D341Med (cell line): ENCODE measurements at regions not wholly inside any gene's neighbourhood (a gene's known extent, or its start where the extent isn't known, plus 50 kb on each side); places are given as distances from the start of the nearest gene placed in this dataset.
A peak's percentile ranks its signal among the peaks of the same experiment; 100 is the strongest.
"Not testable (repeated sequence)": the region's sequence is repeated elsewhere in the genome, so short reads cannot be mapped to it uniquely, and the experiment has no call there.

Experiments
- DNase-seq: peaks from one replicate; pipeline ENCODE4 v3.0.0; 2012; ENCODE audit warnings: low spot score

DNA sequence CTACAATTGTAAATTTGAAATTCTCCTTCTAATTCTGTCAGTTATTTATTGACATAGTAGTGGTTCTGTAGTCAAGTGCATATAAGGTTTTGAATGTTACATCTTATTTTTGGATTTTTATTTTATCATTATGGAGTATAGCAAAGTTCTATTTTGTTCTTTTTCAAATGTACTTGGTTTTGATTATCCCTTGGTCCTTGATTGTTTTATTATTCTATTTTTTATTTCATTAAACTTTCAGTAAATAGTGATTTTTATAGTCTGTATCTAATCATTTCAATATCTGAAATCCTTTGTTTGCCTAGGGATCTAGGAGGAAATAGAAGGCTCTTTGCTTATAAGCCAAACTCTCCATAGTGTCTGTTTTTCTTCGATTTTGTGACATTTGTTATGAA lies 87.8 kb downstream of the HFE start:
- no peak for DNase-seq

DNA sequence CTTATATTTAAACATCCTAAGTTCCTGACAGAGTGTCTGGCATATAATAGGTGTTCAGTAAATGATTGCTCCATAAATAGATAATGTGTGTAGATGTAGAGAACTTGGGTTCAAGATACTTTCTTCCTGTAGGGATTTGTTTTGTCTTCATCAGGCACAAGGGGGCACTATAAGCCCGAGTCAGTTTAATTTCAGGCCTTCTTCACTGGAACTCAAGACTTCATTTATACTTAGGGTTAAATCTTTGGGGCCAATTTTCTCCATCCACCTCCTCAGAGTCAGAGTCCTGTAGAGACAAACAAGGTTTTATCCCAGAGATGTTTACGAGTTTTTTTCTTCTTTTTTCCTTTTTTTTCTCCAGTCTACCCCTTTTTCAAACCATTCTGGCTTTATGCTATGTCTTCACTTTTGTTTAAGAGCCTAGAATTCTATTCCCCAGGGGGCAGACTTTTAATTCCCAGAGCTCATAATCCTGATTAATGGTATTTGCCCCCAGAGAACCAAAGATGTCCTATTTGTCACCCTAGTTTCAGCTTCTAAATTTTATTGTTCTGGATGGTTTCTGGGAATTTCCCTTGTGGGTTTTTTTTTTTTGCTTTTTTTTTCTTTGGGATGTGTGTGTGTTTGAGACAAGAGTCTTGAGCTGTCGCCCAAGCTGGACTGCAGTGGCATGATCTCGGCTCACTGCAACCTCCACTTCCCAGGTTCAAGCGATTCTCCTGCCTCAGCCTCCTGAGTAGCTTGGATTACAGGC lies 88.4 kb downstream of the HFE start:
- peak; percentile 54 for DNase-seq

GRCh38 chr6:26179675-26180074 lies 92.4 kb downstream of the HFE start:
- DNase-seq, result no peak

- no peak for DNase-seq
Observed at GRCh38 chr6:26180346-26180745, 93.1 kb downstream of the HFE start.

DNA sequence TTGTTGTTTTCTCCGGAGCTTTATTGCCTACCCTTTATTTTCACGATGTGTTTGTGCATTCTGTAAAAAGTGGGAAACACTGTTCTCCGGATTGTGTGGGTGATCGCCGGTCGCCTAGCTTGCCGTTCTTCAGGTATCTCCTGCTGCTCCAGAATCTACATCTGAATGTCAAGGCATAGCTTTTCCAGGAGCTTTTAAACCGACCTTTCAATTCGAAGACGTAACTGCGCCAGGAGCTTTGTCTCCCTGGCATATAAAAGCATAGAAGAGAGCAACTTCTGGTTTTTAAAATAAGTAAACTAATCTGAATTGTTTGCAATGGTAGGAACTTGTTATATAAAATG lies 96.0 kb downstream of the HFE start:
- DNase-seq, result no peak

- no peak for DNase-seq
Observed at GRCh38 chr6:26183581-26184366, 96.5 kb downstream of the HFE start.

DNA sequence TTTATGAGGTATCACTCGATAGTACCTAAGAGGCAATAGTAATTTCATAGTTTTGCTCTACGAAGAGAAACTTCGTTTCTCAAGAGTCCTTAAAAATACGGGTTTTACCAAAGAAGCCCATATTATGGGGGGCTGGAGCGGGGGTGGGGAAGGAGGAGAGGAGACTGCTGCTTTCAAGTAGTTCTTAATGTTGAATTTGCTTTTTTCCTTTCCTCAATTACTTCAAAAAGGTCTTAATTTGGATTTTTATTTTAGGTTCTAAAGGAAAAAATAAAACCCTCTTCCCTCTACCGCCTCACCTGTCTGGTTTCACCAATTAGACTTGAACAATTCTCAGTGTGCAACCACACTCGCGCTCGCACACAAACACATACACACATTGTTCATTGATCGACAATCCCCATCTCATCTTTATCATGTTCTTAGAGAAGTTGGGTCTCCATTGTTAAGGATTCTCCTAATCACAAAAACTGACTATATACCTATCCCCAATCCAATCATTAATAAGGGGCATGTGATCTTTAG lies 97.2 kb downstream of the HFE start:
- DNase-seq, result no peak

DNA sequence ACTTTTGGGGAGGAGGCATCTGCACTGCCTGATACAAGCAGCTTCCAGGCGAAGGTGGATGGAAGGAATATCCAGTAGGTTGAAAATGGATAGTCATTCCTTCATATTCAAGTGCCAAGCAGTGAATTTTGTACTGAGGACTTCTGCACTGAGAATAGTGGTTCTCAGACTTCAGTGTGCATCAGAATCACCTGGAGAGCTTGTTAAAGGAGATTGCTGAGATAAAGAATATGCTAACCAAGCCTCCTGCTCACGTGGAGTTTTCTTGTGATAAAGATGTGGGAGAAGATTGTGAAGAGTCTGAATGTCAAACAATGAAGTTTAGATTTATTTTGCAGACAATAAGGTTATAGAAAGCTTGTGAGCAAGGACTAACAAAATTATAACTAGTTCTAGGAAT lies 97.8 kb downstream of the HFE start:
- DNase-seq, result no peak

GRCh38 chr6:26185802-26186201 lies 98.6 kb downstream of the HFE start:
- DNase-seq, result no peak

- DNase-seq, result no peak
Observed at GRCh38 chr6:26186652-26187051, 99.4 kb downstream of the HFE start.

- DNase-seq, result no peak
Observed at GRCh38 chr6:26187292-26187691, 100.1 kb downstream of the HFE start.

- no peak for DNase-seq
Observed at GRCh38 chr6:26187981-26188635, 100.9 kb downstream of the HFE start.

GRCh38 chr6:26191512-26191911 lies 104.3 kb downstream of the HFE start:
- DNase-seq, result not testable (repeated sequence)

GRCh38 chr6:26193467-26194328 lies 106.5 kb downstream of the HFE start:
- DNase-seq, result no peak

DNA sequence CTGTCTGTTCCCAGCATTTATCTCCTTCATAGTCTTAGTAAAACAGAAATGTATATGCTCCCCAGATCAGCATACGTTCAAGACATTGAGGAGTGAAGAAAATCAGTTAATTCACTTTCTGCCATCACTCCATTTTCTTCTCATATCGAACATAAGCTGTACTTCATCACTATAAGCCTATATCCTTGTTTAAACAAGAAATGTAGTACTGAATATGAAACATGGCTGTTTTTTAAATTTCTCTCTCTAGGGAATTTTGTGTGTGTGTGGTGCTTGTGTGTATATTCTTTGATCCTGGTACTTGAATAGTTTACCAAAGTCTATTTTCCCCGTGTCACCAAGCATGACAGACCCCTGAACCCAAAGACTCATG lies 107.1 kb downstream of the HFE start:
- no peak for DNase-seq

GRCh38 chr6:26194816-26195375 lies 107.7 kb downstream of the HFE start:
- no peak for DNase-seq

GRCh38 chr6:26195376-26195923 lies 108.2 kb downstream of the HFE start:
- peak; percentile 75 for DNase-seq

DNA sequence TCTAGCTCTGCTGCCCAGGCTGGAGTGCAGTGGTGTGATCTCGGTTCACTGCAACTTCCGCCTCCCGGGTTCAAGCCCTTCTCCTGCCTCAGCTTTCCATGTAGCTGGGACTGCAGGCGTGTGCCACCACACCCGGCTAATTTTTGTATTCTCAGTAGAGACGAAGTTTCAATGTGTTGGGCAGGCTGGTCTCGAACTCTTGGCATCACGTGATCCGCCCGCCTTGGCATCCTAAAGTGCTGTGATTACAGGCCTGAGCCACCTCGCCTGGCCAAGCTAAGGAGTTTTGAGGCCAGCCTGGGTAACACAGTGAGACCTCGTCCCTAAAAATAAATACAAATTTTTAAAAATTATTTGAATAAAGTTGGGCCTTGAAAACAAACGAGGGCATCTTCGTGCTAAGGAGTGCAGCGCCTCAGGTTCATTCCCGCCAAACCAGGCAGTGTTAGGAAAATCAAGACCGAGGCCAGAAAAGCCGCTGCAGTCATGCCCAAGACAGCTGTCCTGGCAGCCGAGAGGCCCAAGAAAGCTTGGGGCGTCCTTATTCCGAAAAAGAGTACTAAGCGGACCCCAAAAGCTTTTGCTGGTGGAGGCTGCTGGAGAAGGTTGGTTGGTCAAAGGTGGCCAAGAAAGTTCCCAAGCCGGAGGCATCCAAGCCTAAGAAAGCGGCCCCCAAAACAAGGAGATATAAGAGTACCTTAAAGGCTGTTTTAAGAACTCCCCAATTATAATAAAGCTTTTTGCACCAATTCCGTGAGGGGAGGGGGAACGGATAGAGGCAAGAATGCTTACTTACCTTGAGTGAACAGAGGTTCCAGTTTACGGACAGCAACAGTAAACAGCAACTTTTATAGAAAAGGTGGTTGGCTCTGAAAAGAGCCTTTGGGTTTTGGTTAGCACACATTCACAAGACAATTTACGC lies 109.0 kb downstream of the HFE start:
- no peak for DNase-seq

- peak; percentile 78 for DNase-seq
Observed at GRCh38 chr6:26196846-26197635, 109.8 kb downstream of the HFE start.

DNA sequence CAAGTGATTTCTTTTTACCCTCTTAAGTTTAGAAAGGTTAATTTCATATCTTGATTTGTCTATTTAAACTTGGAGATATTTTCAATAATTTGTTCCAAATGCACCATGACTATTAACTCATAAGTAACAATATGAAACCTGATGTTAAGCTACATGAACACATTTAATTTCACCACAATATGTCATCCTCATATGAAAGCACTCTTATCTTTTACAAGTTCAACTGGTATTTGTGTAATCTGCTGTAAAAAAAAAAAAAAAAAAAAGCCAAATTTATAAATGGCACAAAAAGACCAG lies 110.4 kb downstream of the HFE start:
- DNase-seq, result no peak
